Calu3 (cell line): ENCODE measurements at regions not wholly inside any gene's neighbourhood (a gene's known extent, or its start where the extent isn't known, plus 50 kb on each side); places are given as distances from the start of the nearest gene placed in this dataset.

Experiments used
- BruUV-seq: library from RNA; stranded (reverse); fragments of 400-500 nt; replicated peaks from 2 replicates; lab custom pipeline; 2021; lab: Mats Ljungman, UMichigan
- CTCF ChIA-PET: fragments of 300-600 bp; sonication (Branson Sonifier 250); formaldehyde crosslinking; loops from one replicate; lab custom pipeline; 2022; ENCODE audit warnings: antibody characterized with exemption; lab: Charles Lee
- DNase-seq: peaks from one replicate; pipeline ENCODE4 v3.0.0; 2022
- H3K27ac Mint-ChIP-seq: one replicate; pipeline ENCODE4 v1.8.0; 2022; ENCODE audit warnings: mixed read lengths; ENCODE audit not compliant: unreplicated experiment
- H3K27me3 Mint-ChIP-seq: one replicate; pipeline ENCODE4 v1.8.0; 2022; ENCODE audit warnings: mixed read lengths; ENCODE audit not compliant: unreplicated experiment
- H3K36me3 Mint-ChIP-seq: one replicate; pipeline ENCODE4 v1.8.0; 2022; ENCODE audit warnings: mild to moderate bottlenecking, moderate library complexity, mixed read lengths; ENCODE audit not compliant: insufficient read depth, unreplicated experiment
- H3K4me1 Mint-ChIP-seq: one replicate; pipeline ENCODE4 v1.8.0; 2022; ENCODE audit warnings: mild to moderate bottlenecking, low read depth, mixed read lengths; ENCODE audit not compliant: unreplicated experiment
- H3K4me3 Mint-ChIP-seq: one replicate; pipeline ENCODE4 v1.8.0; 2022; ENCODE audit warnings: mild to moderate bottlenecking, low read depth, moderate library complexity, mixed read lengths; ENCODE audit not compliant: unreplicated experiment
- H3K9me3 Mint-ChIP-seq: one replicate; pipeline ENCODE4 v1.8.0; 2022; ENCODE audit warnings: low read depth, mixed read lengths; ENCODE audit not compliant: unreplicated experiment
- CTCF ChIP-seq: fragments of 200-600 bp; IDR thresholded peaks from one replicate; pipeline ENCODE4 v1.8.0; 2022; ENCODE audit warnings: antibody characterized with exemption; ENCODE audit not compliant: unreplicated experiment
- intact Hi-C: fragments of 100-400 bp; cut with micrococcal nuclease; formaldehyde crosslinking; loops from one replicate; pipeline ENCODE4 v1.10.0; 2022; ENCODE audit not compliant: unreplicated experiment

GRCh38 chr2:41678639-41679038, 369.2 kb upstream of the PKDCC start:
- no TSS peak for BruUV-seq
- no peak for DNase-seq
- Mint-ChIP-seq H3K4me1 (no peaks in the 10 kb centered on the region), H3K27me3 (no peaks in the 10 kb centered on the region), H3K36me3 (no peaks in the 10 kb centered on the region), H3K9me3 (no peaks in the 10 kb centered on the region), H3K4me3 (no peak overlapping the region), H3K27ac (no peak overlapping the region)
- intact Hi-C loops: no loop called here
- TF ChIP-seq CTCF: no peak
- CTCF ChIA-PET: no interaction called here

GRCh38 chr2:41686156-41686555, 361.7 kb upstream of the PKDCC start:
- Mint-ChIP-seq H3K4me1 (no peaks in the 10 kb centered on the region), H3K27ac (no peak overlapping the region), H3K9me3 (peaks cover 3% of the 10 kb centered on the region), H3K36me3 (no peaks in the 10 kb centered on the region), H3K27me3 (no peaks in the 10 kb centered on the region), H3K4me3 (no peak overlapping the region)
- no peak for DNase-seq
- CTCF ChIA-PET: interaction anchor here (0.6 kb wide), 1 partner anchor 13 kb away, joined by 3 read pairs; no protein-coding TSS in a partner anchor
- no peak for TF ChIP-seq CTCF
- intact Hi-C loops: no loop called here
- no TSS peak for BruUV-seq

- H3K4me1 Mint-ChIP-seq: no peaks in the 10 kb centered on the region
- BruUV-seq: no TSS peak
- TF ChIP-seq CTCF: no peak
- no peaks in the 10 kb centered on the region for H3K9me3 Mint-ChIP-seq
- H3K27ac Mint-ChIP-seq: no peak overlapping the region
- CTCF ChIA-PET: no interaction called here
- H3K36me3 Mint-ChIP-seq: no peaks in the 10 kb centered on the region
- no peak for DNase-seq
- no peak overlapping the region for H3K4me3 Mint-ChIP-seq
- H3K27me3 Mint-ChIP-seq: peaks cover 8% of the 10 kb centered on the region
- intact Hi-C loops: loop anchor here (10.0 kb wide), 2 partner anchors 737 to 1777 kb away; no protein-coding TSS in a partner anchor
Observed at GRCh38 chr2:41691561-41691960, 356.3 kb upstream of the PKDCC start.

- Mint-ChIP-seq H3K9me3 (no peaks in the 10 kb centered on the region), H3K4me1 (no peaks in the 10 kb centered on the region), H3K36me3 (no peaks in the 10 kb centered on the region), H3K27me3 (peaks cover 9% of the 10 kb centered on the region), H3K27ac (no peak overlapping the region), H3K4me3 (no peak overlapping the region)
- intact Hi-C loops: loop anchor here (5.0 to 10.0 kb wide), 3 partner anchors 88 to 1780 kb away; no protein-coding TSS in a partner anchor
- CTCF ChIA-PET: interaction anchor here (1.0 kb wide), 1 partner anchor 47 kb away, joined by 3 read pairs; no protein-coding TSS in a partner anchor
- BruUV-seq: no TSS peak
- DNase-seq: no peak
- TF ChIP-seq CTCF: no peak
Observed at GRCh38 chr2:41694536-41695049, 353.2 kb upstream of the PKDCC start.
